HUES6 (cell line): ENCODE measurements at regions not wholly inside any gene's neighbourhood (a gene's known extent, or its start where the extent isn't known, plus 50 kb on each side); places are given as distances from the start of the nearest gene placed in this dataset.

ENCODE experiments used
- H3K27ac ChIP-seq: 2 replicates; pipeline ENCODE4 v1.7.0; 2013; ENCODE audit warnings: low read depth, mild to moderate bottlenecking, low read length, inconsistent platforms
- H3K27me3 ChIP-seq: 2 replicates; pipeline ENCODE4 v1.6.1; 2013; ENCODE audit warnings: low read length; ENCODE audit not compliant: control insufficient read depth, insufficient read depth
- H3K36me3 ChIP-seq: 2 replicates; pipeline ENCODE4 v1.6.1; 2013; ENCODE audit warnings: low read length; ENCODE audit not compliant: control insufficient read depth, insufficient read depth
- H3K4me1 ChIP-seq: 2 replicates; pipeline ENCODE4 v1.6.1; 2013; ENCODE audit warnings: low read length; ENCODE audit not compliant: control insufficient read depth, insufficient read depth
- H3K4me3 ChIP-seq: 2 replicates; pipeline ENCODE4 v1.5.1; 2013; ENCODE audit warnings: low read depth, low read length
- H3K9ac ChIP-seq: one replicate; pipeline ENCODE4 v1.6.1; 2013; ENCODE audit warnings: mild to moderate bottlenecking, low read length
- H3K9me3 ChIP-seq: 2 replicates; pipeline ENCODE4 v1.6.1; 2013; ENCODE audit warnings: low read depth, low read length; ENCODE audit not compliant: control insufficient read depth, insufficient read depth

GRCh38 chr13:80475718-80476117, 134.8 kb upstream of the SPRY2 start:
- H3K9ac ChIP-seq = no peak overlapping the region
- no peaks in the 10 kb centered on the region for H3K36me3 ChIP-seq
- no peak overlapping the region for H3K4me3 ChIP-seq
- H3K4me1 ChIP-seq = no peaks in the 10 kb centered on the region
- no peaks in the 10 kb centered on the region for H3K9me3 ChIP-seq
- H3K27me3 ChIP-seq = no peaks in the 10 kb centered on the region
- no peak overlapping the region for H3K27ac ChIP-seq

GRCh38 chr13:80473695-80474094, 132.8 kb upstream of the SPRY2 start:
- no peak overlapping the region for H3K9ac ChIP-seq
- no peak overlapping the region for H3K4me3 ChIP-seq
- no peak overlapping the region for H3K27ac ChIP-seq
- no peaks in the 10 kb centered on the region for H3K27me3 ChIP-seq
- H3K4me1 ChIP-seq = no peaks in the 10 kb centered on the region
- no peaks in the 10 kb centered on the region for H3K36me3 ChIP-seq
- no peaks in the 10 kb centered on the region for H3K9me3 ChIP-seq

GRCh38 chr13:80469853-80470381, 129.0 kb upstream of the SPRY2 start:
- H3K9ac ChIP-seq = no peak overlapping the region
- H3K27ac ChIP-seq = no peak overlapping the region
- H3K4me3 ChIP-seq = no peak overlapping the region
- H3K9me3 ChIP-seq = no peaks in the 10 kb centered on the region
- H3K4me1 ChIP-seq = no peaks in the 10 kb centered on the region
- no peaks in the 10 kb centered on the region for H3K27me3 ChIP-seq
- H3K36me3 ChIP-seq = no peaks in the 10 kb centered on the region

GRCh38 chr13:80469105-80469852, 128.4 kb upstream of the SPRY2 start:
- Histone ChIP-seq H3K9ac (no peak overlapping the region), H3K36me3 (no peaks in the 10 kb centered on the region), H3K4me3 (no peak overlapping the region), H3K4me1 (no peaks in the 10 kb centered on the region), H3K27me3 (no peaks in the 10 kb centered on the region), H3K9me3 (no peaks in the 10 kb centered on the region), H3K27ac (no peak overlapping the region)

GRCh38 chr13:80465321-80465720, 124.4 kb upstream of the SPRY2 start:
- no peaks in the 10 kb centered on the region for H3K9me3 ChIP-seq
- H3K36me3 ChIP-seq = no peaks in the 10 kb centered on the region
- H3K4me1 ChIP-seq = no peaks in the 10 kb centered on the region
- no peak overlapping the region for H3K27ac ChIP-seq
- no peak overlapping the region for H3K9ac ChIP-seq
- no peaks in the 10 kb centered on the region for H3K27me3 ChIP-seq
- H3K4me3 ChIP-seq = no peak overlapping the region

GRCh38 chr13:80463673-80464352, 122.9 kb upstream of the SPRY2 start:
- Histone ChIP-seq H3K4me3 (no peak overlapping the region), H3K4me1 (no peaks in the 10 kb centered on the region), H3K27me3 (no peaks in the 10 kb centered on the region), H3K9me3 (no peaks in the 10 kb centered on the region), H3K9ac (no peak overlapping the region), H3K36me3 (no peaks in the 10 kb centered on the region), H3K27ac (no peak overlapping the region)

- H3K9me3 ChIP-seq = no peaks in the 10 kb centered on the region
- H3K4me1 ChIP-seq = no peaks in the 10 kb centered on the region
- H3K36me3 ChIP-seq = no peaks in the 10 kb centered on the region
- H3K4me3 ChIP-seq = no peak overlapping the region
- H3K27ac ChIP-seq = no peak overlapping the region
- no peak overlapping the region for H3K9ac ChIP-seq
- H3K27me3 ChIP-seq = no peaks in the 10 kb centered on the region
These were observed 121.6 kb upstream of the SPRY2 start for GRCh38 chr13:80462567-80462966.

GRCh38 chr13:80462037-80462436, 121.1 kb upstream of the SPRY2 start:
- no peaks in the 10 kb centered on the region for H3K36me3 ChIP-seq
- H3K27me3 ChIP-seq = no peaks in the 10 kb centered on the region
- no peaks in the 10 kb centered on the region for H3K4me1 ChIP-seq
- no peak overlapping the region for H3K4me3 ChIP-seq
- no peak overlapping the region for H3K27ac ChIP-seq
- no peak overlapping the region for H3K9ac ChIP-seq
- no peaks in the 10 kb centered on the region for H3K9me3 ChIP-seq

- no peak overlapping the region for H3K9ac ChIP-seq
- H3K27ac ChIP-seq = no peak overlapping the region
- H3K4me3 ChIP-seq = no peak overlapping the region
- no peaks in the 10 kb centered on the region for H3K9me3 ChIP-seq
- H3K27me3 ChIP-seq = no peaks in the 10 kb centered on the region
- H3K36me3 ChIP-seq = no peaks in the 10 kb centered on the region
- H3K4me1 ChIP-seq = no peaks in the 10 kb centered on the region
These were observed 117.6 kb upstream of the SPRY2 start for GRCh38 chr13:80458543-80458942.

GRCh38 chr13:80454245-80454644, 113.3 kb upstream of the SPRY2 start:
- no peak overlapping the region for H3K9ac ChIP-seq
- no peak overlapping the region for H3K27ac ChIP-seq
- H3K9me3 ChIP-seq = no peaks in the 10 kb centered on the region
- no peaks in the 10 kb centered on the region for H3K4me1 ChIP-seq
- H3K4me3 ChIP-seq = no peak overlapping the region
- H3K27me3 ChIP-seq = no peaks in the 10 kb centered on the region
- no peaks in the 10 kb centered on the region for H3K36me3 ChIP-seq

- H3K27me3 ChIP-seq = no peaks in the 10 kb centered on the region
These were observed 111.4 kb upstream of the SPRY2 start for GRCh38 chr13:80452279-80452678.

More at GRCh38 chr13:80452279-80452678, 111.4 kb upstream of the SPRY2 start:
- Histone ChIP-seq H3K9me3 (no peaks in the 10 kb centered on the region), H3K36me3 (no peaks in the 10 kb centered on the region), H3K4me3 (no peak overlapping the region), H3K4me1 (no peaks in the 10 kb centered on the region), H3K9ac (no peak overlapping the region), H3K27ac (no peak overlapping the region)
